ENCODE measurements at regions not wholly inside any gene's neighbourhood (a gene's known extent, or its start where the extent isn't known, plus 50 kb on each side); places are given as distances from the start of the nearest gene placed in this dataset.

GRCh38 chr12:111014547-111014946 is 94.2 kb upstream of the MYL2 start:
- Histone ChIP-seq H3K9me3 (no peaks in the 10 kb centered on the region), H3K27me3 (peaks cover 0 to 5% of the 10 kb centered on the region in 2 donors), H3K4me1 (no peaks in the 10 kb centered on the region), H3K36me3 (no peaks in the 10 kb centered on the region), H3K4me3 (no peak overlapping the region), H3K27ac (no peak overlapping the region)
- DNase-seq: no peak
- intact Hi-C loops (cut with DNase I; ENCODE audit: low total_unique reads): no loop called here
- no peak for TF ChIP-seq CTCF (IDR thresholded peaks at IDR 0.05)

GRCh38 chr12:111012918-111013317 is 92.5 kb upstream of the MYL2 start:
- Histone ChIP-seq H3K4me3 (no peak overlapping the region), H3K4me1 (no peaks in the 10 kb centered on the region), H3K9me3 (no peaks in the 10 kb centered on the region), H3K27me3 (peaks cover 0 to 3% of the 10 kb centered on the region in 2 donors), H3K36me3 (no peaks in the 10 kb centered on the region), H3K27ac (no peak overlapping the region)
- intact Hi-C loops (cut with DNase I; ENCODE audit: low total_unique reads): no loop called here
- no peak for DNase-seq
- TF ChIP-seq CTCF (IDR thresholded peaks at IDR 0.05): no peak

GRCh38 chr12:111011999-111012600 is 91.7 kb upstream of the MYL2 start:
- DNase-seq: no peak
- TF ChIP-seq CTCF (IDR thresholded peaks at IDR 0.05): no peak
- Histone ChIP-seq H3K4me1 (no peaks in the 10 kb centered on the region), H3K4me3 (no peak overlapping the region), H3K9me3 (no peaks in the 10 kb centered on the region), H3K36me3 (no peaks in the 10 kb centered on the region), H3K27me3 (peaks cover 0 to 3% of the 10 kb centered on the region in 2 donors), H3K27ac (no peak overlapping the region)
- intact Hi-C loops (cut with DNase I; ENCODE audit: low total_unique reads): no loop called here

GRCh38 chr12:111010916-111011657 is 90.7 kb upstream of the MYL2 start:
- DNase-seq: no peak
- no peaks in the 10 kb centered on the region for H3K36me3 ChIP-seq
- TF ChIP-seq CTCF (IDR thresholded peaks at IDR 0.05): no peak

GRCh38 chr12:111010061-111010460 is 89.7 kb upstream of the MYL2 start:
- no peak for DNase-seq
- intact Hi-C loops (cut with DNase I; ENCODE audit: low total_unique reads): no loop called here
- Histone ChIP-seq H3K36me3 (no peaks in the 10 kb centered on the region), H3K27me3 (peaks cover 0 to 12% of the 10 kb centered on the region in 2 donors), H3K4me1 (no peaks in the 10 kb centered on the region), H3K4me3 (no peak overlapping the region), H3K9me3 (no peaks in the 10 kb centered on the region), H3K27ac (no peak overlapping the region)
- no peak for TF ChIP-seq CTCF (IDR thresholded peaks at IDR 0.05)

More at GRCh38 chr12:111010916-111011657, 90.7 kb upstream of the MYL2 start:
- Histone ChIP-seq H3K4me1 (no peaks in the 10 kb centered on the region), H3K4me3 (no peak overlapping the region), H3K9me3 (no peaks in the 10 kb centered on the region), H3K27me3 (peaks cover 0 to 4% of the 10 kb centered on the region in 2 donors), H3K27ac (no peak overlapping the region)
- intact Hi-C loops (cut with DNase I; ENCODE audit: low total_unique reads): no loop called here
